Lower leg skin (tissue), 4 donors: ENCODE measurements at regions not wholly inside any gene's neighbourhood (a gene's known extent, or its start where the extent isn't known, plus 50 kb on each side); places are given as distances from the start of the nearest gene placed in this dataset.

Source experiments
- DNase-seq, 2 donors: peaks; one replicate each; pipeline ENCODE4 v3.0.0-alpha.2; 2019; ENCODE audit warnings: low spot score in 2 of 2
- H3K4me3 ChIP-seq: fragments of 200-600 bp; sonication (generic); 2 replicates; pipeline ENCODE4 v1.5.1; 2017; ENCODE audit warnings: mild to moderate bottlenecking, low read depth; ENCODE audit not compliant: poor library complexity, severe bottlenecking
- CTCF ChIP-seq, 3 donors: fragments of 450-650 bp; IDR thresholded peaks; one replicate each; pipeline ENCODE4 v1.5.1; 2016; ENCODE audit warnings: antibody characterized with exemption in 3 of 3, mild to moderate bottlenecking in 3 of 3, moderate library complexity in 2 of 3
- POLR2A ChIP-seq, 2 donors: fragments of 450-650 bp; IDR thresholded peaks; one replicate each; pipeline ENCODE4 v1.6.1; 2016 to 2017; ENCODE audit warnings: antibody characterized with exemption in 2 of 2, mild to moderate bottlenecking in 1 of 2, moderate library complexity in 1 of 2
- WGBS, 2 donors: methylation state at CpG; one replicate each; pipeline ENCODE4 v1.1.5; 2018; 5-methylcytosine and 5-hydroxymethylcytosine counted together
- intact Hi-C: fragments of 100-400 bp; cut with DNase I; formaldehyde crosslinking; loops from one replicate; pipeline ENCODE4 v1.15.0; 2023; ENCODE audit warnings: low total_unique reads

- intact Hi-C loops = no loop called here
- TF ChIP-seq POLR2A (IDR thresholded peaks at IDR 0.05) (no peak), CTCF (IDR thresholded peaks at IDR 0.05) (no peak)
- DNase-seq = no peak
- 37 to 43% methylated on average over 2 of the region's 2 CpGs for WGBS, 2 donors
- no peak overlapping the region for H3K4me3 ChIP-seq
Measured at GRCh38 chr4:111546881-111547280, 598.4 kb upstream of the FAM241A start.

DNA sequence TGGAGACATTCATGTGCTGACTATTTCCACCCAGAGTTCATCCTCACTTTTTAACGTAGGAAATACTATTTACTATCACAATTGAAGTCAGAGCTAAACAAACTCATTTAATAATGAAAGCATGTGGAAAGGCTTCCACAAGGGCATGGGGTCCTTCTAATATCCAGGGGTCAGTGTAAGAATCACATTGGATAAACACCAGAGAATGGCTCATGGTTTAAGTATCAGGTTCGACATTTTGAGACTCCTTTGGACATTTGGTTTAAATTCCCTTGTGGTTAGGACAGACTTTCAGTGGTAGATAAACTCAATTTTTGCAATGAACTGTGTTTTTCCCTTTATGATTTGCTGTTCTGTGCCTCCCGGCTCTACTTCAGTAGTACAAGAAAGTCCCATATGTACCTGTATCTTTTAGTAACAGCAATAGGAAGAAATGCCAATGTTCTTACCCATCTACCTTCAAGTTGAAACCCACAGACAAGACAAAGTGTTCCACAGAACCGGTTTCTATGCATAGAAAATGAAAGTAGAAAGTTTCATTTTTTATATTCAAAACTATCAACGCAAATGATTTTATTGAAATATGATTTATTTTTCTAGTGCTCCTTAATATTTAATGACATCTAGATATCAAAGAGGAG is 589.0 kb upstream of the FAM241A start:
- DNase-seq = no peak
- TF ChIP-seq CTCF (IDR thresholded peaks at IDR 0.05) (no peak), POLR2A (IDR thresholded peaks at IDR 0.05) (no peak)
- 71 to 79% methylated on average over 5 of the region's 5 CpGs for WGBS, 2 donors
- intact Hi-C loops = no loop called here
- no peak overlapping the region for H3K4me3 ChIP-seq

- WGBS, 2 donors = 60 to 61% methylated on average over 1 of the region's 1 CpG
- no peak overlapping the region for H3K4me3 ChIP-seq
- DNase-seq = no peak
- TF ChIP-seq POLR2A (IDR thresholded peaks at IDR 0.05) = no peak
- TF ChIP-seq CTCF (IDR thresholded peaks at IDR 0.05) = no peak
- intact Hi-C loops = no loop called here
Measured at GRCh38 chr4:111556851-111557250, 588.4 kb upstream of the FAM241A start.

DNA sequence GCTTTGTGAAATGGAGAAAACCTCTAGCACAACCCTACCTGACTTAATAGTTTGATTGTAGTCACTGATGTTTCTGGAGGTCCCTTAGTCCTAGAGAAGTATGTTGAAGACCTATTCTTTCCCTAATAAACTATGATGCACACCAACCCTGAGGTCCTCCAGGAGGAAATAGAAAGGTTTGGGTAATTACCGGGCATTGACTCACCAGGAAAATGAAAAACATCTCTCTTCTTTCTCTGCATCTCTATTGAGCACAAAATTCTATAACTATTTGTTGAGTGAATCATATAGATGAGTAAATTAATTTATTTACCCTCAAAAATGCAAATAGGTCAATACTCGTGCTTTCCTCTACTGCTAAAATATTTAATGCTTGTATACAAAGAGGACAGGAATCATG is 582.4 kb upstream of the FAM241A start:
- no peak overlapping the region for H3K4me3 ChIP-seq
- DNase-seq = no peak
- intact Hi-C loops = no loop called here
- WGBS, 2 donors = 79 to 82% methylated on average over 2 of the region's 2 CpGs
- TF ChIP-seq CTCF (IDR thresholded peaks at IDR 0.05) (no peak), POLR2A (IDR thresholded peaks at IDR 0.05) (no peak)

- TF ChIP-seq CTCF (IDR thresholded peaks at IDR 0.05) (no peak), POLR2A (IDR thresholded peaks at IDR 0.05) (no peak)
- WGBS, 2 donors = 50 to 53% methylated on average over 1 of the region's 1 CpG
- intact Hi-C loops = no loop called here
- no peak for DNase-seq
- H3K4me3 ChIP-seq = no peak overlapping the region
Measured at GRCh38 chr4:111572470-111572869, 572.8 kb upstream of the FAM241A start.

- 43 to 44% methylated on average over 2 of the region's 2 CpGs for WGBS, 2 donors
- TF ChIP-seq POLR2A (IDR thresholded peaks at IDR 0.05) (no peak), CTCF (IDR thresholded peaks at IDR 0.05) (no peak)
- no peak overlapping the region for H3K4me3 ChIP-seq
- intact Hi-C loops = no loop called here
- no peak for DNase-seq
Measured at GRCh38 chr4:111573386-111573785, 571.9 kb upstream of the FAM241A start.
